ENCODE measurements at regions not wholly inside any gene's neighbourhood (a gene's known extent, or its start where the extent isn't known, plus 50 kb on each side); places are given as distances from the start of the nearest gene placed in this dataset.

DNA sequence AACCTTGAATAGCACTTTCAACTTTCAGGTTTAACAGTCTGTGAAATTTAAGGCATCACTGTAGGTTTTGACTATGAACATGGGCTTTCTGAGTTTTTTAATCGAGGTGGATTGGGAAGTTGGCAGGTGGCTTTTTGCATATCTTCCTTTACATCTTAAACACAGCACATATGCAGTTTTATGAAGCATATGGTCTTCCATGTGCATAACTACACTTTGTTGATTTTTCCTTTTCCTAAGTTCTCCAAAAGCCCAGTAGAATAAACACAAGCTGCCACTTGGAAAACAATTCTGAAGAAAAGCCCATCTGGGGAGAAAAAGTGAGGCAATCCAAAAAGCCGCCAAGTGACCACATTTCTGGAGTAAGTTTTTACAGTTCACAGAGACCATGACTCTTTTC lies 236.5 kb upstream of the IL12B start:
- no peak for TF ChIP-seq GATA3 (IDR thresholded peaks at IDR 0.05; ENCODE audit: low read depth, low read length)
- no peak for TF ChIP-seq GATA2 (IDR thresholded peaks at IDR 0.05; ENCODE audit: low read depth, low read length)

Data from SH-SY5Y (cell line).